Sigmoid colon (tissue), 4 donors: ENCODE measurements at regions not wholly inside any gene's neighbourhood (a gene's known extent, or its start where the extent isn't known, plus 50 kb on each side); places are given as distances from the start of the nearest gene placed in this dataset.

Source experiments
- EP300 ChIP-seq, 4 donors: sonication (generic); formaldehyde crosslinking; IDR thresholded peaks; one replicate each; pipeline ENCODE4 v1.6.1; 2017; ENCODE audit warnings: antibody characterized with exemption in 4 of 4
- TF ChIP-seq, protein P1 (sequence below), 4 experiments: fragments of 450-650 bp in 3 of 4; fragments of 200-600 bp in 1 of 4; IDR thresholded peaks; one replicate each; pipeline ENCODE4 v1.5.1; 2016 to 2019; ENCODE audit warnings: antibody characterized with exemption in 4 of 4, mild to moderate bottlenecking in 3 of 4, moderate library complexity in 2 of 4

GRCh38 chr6:67248077-67248476, 1387.0 kb upstream of the ADGRB3 start:
- TF ChIP-seq, protein P1, sequence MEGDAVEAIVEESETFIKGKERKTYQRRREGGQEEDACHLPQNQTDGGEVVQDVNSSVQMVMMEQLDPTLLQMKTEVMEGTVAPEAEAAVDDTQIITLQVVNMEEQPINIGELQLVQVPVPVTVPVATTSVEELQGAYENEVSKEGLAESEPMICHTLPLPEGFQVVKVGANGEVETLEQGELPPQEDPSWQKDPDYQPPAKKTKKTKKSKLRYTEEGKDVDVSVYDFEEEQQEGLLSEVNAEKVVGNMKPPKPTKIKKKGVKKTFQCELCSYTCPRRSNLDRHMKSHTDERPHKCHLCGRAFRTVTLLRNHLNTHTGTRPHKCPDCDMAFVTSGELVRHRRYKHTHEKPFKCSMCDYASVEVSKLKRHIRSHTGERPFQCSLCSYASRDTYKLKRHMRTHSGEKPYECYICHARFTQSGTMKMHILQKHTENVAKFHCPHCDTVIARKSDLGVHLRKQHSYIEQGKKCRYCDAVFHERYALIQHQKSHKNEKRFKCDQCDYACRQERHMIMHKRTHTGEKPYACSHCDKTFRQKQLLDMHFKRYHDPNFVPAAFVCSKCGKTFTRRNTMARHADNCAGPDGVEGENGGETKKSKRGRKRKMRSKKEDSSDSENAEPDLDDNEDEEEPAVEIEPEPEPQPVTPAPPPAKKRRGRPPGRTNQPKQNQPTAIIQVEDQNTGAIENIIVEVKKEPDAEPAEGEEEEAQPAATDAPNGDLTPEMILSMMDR (IDR thresholded peaks at IDR 0.05) = no peak
- TF ChIP-seq EP300 (IDR thresholded peaks at IDR 0.05) = no peak
